Adrenal gland (tissue), 5 donors: ENCODE measurements at regions not wholly inside any gene's neighbourhood (a gene's known extent, or its start where the extent isn't known, plus 50 kb on each side); places are given as distances from the start of the nearest gene placed in this dataset.

Experiments used
- CTCF ChIP-seq, 6 experiments: fragments of 450-650 bp in 4 of 6; fragments of 200-600 bp in 2 of 6; sonication (generic) in 1 of 6; IDR thresholded peaks; 1 replicate in 5 of 6; 2 replicates in 1 of 6; pipeline versions ENCODE4 v1.5.1 to v1.8.0; 2016 to 2021; ENCODE audit warnings: antibody characterized with exemption in 6 of 6, mild to moderate bottlenecking in 2 of 6, moderate library complexity in 1 of 6
- POLR2A ChIP-seq, 2 donors: fragments of 450-650 bp; IDR thresholded peaks; one replicate each; pipeline ENCODE4 v1.6.1; 2017; ENCODE audit warnings: antibody characterized with exemption in 2 of 2, mild to moderate bottlenecking in 2 of 2, moderate library complexity in 1 of 2
- donor health status: DM: no; HTN: no; CAD: no.

- no peak for TF ChIP-seq POLR2A (IDR thresholded peaks at IDR 0.05)
- no peak for TF ChIP-seq CTCF (IDR thresholded peaks at IDR 0.05)
These were observed 68.0 kb upstream of the PIP5K1B start for GRCh38 chr9:68637020-68637419.
